Putamen (tissue), 1 donor: ENCODE measurements at regions not wholly inside any gene's neighbourhood (a gene's known extent, or its start where the extent isn't known, plus 50 kb on each side); places are given as distances from the start of the nearest gene placed in this dataset.
"Not testable (repeated sequence)": the region's sequence is repeated elsewhere in the genome, so short reads cannot be mapped to it uniquely, and the experiment has no call there.

Source experiments
- DNase-seq: peaks from one replicate; pipeline ENCODE4 v3.0.0-alpha.2; 2016; ENCODE audit warnings: low spot score

GRCh38 chr7:25069900-25070443 lies 55.1 kb downstream of the CYCS start:
- peak; percentile 29 for DNase-seq

DNA sequence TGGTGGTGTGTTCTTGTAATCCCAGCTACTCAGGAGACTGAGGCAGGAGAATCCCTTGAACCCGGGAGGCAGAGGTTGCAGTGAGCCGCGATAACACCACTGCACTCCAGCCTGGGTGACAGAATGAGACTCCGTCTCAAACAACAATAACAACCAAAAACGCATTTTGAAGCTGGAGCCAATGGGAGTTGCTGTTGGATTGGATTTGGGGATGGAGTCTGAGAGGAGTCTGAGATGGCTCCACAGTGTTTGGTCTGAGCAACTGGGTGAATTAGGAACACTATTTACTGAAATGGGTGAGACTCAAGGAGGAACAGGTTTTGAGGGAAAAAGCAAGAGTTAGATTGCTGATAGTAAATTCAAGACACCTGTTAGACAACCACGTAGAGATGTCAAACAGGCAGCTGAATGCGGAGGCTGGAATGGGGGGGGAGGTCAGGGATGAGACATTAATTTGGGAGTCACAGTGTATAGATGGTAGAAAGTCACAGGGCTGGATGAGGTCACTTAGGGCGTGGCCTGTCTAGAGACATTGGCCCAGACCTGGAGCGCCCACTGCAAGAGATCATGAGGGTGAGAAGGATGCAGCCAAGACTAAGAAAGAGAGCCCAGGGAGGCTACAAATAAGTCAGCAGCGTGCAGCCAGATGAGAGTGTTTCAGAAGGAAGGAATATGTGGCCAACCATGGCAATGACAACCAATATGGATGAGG lies 56.4 kb downstream of the CYCS start:
- no peak for DNase-seq

GRCh38 chr7:25067726-25068501 lies 57.1 kb downstream of the CYCS start:
- no peak for DNase-seq

DNA sequence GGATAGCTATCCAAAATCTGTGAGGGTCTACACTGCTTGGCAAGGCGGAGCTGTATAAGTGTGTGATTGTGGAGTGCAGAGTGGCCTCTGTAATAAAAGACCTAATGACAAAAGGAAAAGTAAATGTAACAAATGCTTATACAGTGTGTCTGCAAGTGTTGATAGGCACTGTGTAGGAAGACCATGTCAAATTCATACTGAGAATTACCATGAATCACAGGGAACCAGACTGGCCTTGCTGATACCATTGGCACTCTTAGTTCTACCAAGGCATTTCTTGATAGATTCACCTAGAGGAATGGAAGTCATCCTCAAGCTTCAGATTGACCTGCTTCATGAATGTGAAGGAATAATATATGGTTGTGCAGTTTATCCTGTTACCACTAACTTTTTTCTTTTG lies 58.8 kb downstream of the CYCS start:
- DNase-seq, result no peak

GRCh38 chr7:25062380-25062779 lies 62.7 kb downstream of the CYCS start:
- no peak for DNase-seq

- no peak for DNase-seq
Measured at GRCh38 chr7:25060487-25061055, 64.5 kb downstream of the CYCS start.

DNA sequence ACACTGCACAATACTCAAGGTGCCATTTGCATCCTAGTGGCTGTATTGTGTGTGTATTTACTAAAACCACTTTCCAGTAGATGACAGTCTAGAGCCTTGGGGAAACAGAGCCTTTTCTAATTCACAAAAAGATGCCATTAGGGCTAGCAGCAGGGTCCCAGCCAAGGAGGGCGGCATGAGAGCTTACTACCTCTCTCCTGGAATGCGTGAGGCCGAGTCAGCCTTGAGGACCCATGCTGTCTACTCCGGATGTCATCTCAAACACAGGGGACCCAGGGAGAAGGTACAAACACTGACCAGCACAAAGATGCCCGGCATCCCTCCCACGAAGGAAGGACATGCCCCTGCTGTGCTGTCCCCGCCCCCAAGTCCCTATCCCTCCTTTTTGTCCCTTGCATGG lies 65.5 kb downstream of the CYCS start:
- DNase-seq, result no peak

- no peak for DNase-seq
Measured at GRCh38 chr7:25056368-25056767, 68.7 kb downstream of the CYCS start.

DNA sequence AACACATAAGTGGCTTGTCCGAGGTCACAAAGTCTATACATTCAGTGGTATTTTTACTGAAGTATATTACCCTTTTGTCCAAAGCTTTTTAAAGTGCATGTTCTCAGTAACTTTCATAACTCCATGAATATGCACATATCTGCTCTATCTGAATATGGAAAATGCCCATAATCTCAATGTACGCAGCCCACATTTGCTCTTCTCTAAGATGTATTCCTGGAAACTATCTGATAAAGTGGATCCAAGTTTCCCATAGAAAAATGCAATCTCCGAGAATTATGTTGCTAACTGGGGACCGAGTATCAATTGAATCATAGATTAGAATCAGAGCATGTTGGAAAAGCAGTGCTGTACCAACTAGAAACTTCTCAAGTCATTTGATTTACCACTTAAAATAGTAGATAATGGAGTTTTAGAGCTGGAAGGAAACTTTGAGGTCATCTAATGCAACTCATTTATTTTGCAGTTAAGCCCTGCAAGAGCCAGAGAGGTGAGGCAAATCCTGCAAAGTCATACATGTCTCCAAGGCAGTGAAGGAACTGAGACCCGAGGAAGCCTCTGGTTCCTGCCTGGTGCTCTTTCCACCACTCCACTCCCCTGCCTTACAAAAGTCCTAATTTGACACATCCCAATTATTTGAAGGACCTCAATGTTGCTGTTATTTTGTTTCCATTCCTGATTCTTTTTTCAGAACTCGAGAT lies 69.4 kb downstream of the CYCS start:
- DNase-seq, result no peak

DNA sequence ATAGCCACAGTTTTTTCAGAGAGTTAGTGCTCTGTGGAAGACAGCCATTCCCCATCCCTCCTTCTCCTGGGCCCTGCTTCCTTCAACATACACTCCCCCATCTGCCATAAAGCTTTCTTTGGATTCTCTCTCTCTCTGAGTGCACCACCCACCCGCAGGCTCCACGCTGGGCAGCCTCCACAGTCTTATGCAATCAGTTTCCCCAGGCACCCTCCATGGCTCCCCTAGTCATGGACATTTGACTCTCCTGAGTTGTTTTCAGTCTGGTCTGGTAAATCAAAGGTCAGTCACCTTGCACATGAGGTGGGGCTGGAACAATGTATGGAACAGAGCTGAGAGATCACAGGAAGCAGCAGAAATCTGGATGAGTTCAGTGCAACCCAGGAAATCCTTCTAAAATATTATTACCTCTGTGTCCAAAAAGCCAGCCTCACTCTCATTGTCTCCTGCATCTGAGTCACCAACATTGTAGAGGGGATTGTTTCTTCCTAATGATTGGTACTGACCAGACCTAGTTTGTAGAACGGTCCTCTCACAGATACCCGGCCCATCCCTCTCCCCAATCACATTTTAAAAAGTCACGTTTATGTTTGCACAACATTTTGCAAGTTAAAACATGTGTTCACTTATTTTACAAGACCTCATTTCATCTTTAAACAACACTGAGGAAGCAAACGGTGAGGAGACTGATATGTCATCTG lies 70.1 kb downstream of the CYCS start:
- DNase-seq, result no peak

DNA sequence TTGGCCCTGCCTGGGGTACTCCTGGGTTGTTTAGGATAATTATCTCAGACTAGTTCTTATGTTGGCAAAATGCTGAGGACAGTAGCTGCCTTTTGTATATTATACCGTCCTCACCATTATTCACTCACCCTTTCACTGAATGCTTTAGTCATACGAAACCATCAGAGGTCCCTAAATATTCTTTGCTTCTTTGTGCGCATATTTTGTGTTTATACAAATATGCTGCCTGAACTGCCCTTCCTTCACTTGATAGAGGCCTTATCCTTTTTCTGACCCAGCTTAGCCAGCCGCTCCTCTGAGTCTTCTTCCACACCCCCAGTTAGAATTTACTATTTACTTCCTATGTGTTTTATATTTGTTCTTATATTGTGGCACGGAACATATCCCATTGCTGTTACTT lies 70.2 kb upstream of the OSBPL3 start:
- no peak for DNase-seq

- DNase-seq, result no peak
Measured at GRCh38 chr7:25048444-25048834, 68.5 kb upstream of the OSBPL3 start.

DNA sequence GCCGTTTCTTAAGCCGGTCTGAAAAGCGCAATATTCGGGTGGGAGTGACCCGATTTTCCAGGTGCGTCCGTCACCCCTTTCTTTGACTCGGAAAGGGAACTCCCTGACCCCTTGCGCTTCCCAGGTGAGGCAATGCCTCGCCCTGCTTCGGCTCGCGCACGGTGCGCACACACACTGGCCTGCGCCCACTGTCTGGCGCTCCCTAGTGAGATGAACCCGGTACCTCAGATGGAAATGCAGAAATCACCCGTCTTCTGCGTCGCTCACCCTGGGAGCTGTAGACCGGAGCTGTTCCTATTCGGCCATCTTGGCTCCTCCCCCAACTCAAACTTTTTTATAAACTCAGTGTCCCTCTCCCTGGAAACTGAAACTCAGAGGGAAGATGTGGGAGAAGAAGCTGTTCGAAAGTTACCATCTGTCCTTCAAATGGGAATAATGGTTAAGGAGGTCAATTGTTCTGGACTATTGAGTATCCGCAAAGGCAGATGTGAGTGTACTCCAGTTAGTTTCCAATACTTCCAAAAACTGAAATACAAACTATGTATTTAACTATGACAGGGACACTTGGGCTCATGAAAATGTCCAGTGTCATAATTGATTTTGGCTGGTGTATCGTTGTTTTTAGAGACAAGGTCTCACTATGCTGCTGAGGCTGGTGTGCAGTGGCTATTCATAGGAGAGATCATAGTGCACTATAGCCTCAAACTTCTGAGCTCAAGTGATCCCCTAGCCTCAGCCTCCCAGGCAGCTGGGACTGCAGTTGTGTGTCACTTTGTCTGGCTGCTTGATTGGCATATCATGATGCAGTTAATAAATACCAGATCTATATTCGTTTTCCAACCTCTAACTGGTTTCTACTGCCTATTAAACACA lies 67.8 kb upstream of the OSBPL3 start:
- DNase-seq, result not testable (repeated sequence)

DNA sequence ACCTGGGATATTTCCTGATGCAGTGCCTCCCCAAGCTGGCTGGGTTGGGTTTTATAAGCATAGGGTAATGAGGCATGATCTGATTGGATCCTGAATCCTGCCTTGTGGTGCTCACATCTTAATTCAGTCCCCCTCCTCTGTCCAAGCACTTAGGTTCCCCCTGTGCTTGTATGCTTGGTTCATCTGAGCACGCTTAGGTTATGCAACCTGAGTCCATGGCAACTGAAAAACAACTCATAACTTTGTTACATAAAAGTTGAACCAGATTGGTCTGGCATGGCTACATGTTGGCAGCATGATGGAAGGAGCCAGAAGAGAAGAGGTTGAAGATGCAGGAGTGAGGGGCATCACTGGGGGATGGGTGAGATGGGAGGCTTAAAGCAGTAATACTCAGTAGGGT lies 57.3 kb upstream of the OSBPL3 start:
- DNase-seq, result no peak

GRCh38 chr7:25035274-25035673 lies 55.3 kb upstream of the OSBPL3 start:
- DNase-seq, result no peak

DNA sequence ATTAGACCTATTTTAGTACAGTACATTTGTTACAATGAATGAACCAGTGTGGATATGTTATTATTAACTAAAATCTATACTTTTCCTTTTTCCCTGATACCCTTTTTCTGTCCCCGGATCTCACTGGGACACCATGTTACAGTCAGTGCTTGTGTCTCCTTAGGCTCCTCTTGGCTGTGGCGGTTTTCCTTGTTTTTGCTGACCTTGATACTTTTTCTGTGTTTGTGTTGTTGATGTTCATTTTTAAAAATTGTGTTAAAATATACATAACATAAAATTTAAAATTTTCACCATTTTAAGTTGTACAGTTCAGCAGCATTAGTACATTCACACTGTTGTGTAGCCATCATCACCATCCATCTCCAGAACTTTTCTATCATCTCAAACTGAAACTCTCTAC lies 54.2 kb upstream of the OSBPL3 start:
- DNase-seq, result no peak

DNA sequence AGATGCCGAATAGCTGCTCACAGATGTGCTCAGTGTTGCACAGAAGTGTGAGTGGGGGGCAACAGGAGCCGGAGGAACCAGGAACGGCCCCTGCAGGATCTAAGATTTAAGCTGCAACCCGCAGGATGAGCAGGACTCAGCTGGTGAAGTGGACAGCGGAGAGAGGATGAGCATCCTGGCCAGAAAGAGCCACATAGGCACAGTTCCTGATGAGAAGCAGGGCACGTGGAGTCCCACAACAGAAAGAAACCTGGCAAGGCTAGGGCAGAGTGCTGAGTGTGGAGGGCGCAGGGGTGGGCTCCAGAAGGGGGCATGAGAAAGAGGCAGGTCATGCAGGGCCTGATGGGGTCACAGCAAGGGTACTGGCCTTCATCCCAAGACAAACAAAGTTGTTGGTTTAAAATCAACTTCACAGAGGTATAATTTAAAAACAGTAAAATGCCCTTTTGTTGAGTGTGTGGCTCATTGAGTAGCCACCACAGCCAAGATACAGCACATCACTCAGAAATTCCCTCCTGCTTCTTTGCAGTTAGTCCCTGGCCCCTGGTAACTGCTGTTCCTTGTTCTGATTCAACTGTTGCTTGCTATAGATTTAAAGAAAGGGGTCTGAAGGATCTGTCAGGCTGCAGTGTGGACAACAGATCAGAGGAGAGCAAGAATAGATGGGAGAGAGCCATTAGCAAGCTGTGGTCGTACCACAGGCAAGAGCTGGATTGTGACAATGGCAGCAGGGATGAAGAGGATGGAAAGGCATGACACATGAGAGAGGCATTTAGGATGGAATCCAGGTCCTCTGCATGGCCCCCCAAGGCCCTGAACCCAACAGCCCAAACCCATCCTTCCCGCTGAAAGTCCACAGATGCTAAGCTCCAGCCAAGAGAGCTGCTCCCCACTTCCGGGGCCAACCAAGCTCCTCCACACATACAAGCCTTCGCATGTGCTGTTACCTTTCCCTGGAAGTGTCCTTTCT lies 53.1 kb upstream of the OSBPL3 start:
- no peak for DNase-seq

- no peak for DNase-seq
Measured at GRCh38 chr7:25031432-25031831, 51.5 kb upstream of the OSBPL3 start.

- DNase-seq, result no peak
Measured at GRCh38 chr7:25031007-25031406, 51.0 kb upstream of the OSBPL3 start.
